GM19351 (cell line): ENCODE measurements at regions not wholly inside any gene's neighbourhood (a gene's known extent, or its start where the extent isn't known, plus 50 kb on each side); places are given as distances from the start of the nearest gene placed in this dataset.

Source experiments
- ATAC-seq: cut with Tn5 transposase; IDR thresholded peaks from one replicate; pipeline ENCODE4 v1.9.1; 2021; ENCODE audit warnings: mild to moderate bottlenecking, moderate library complexity; ENCODE audit not compliant: unreplicated experiment

GRCh38 chr22:48739348-48740085, 1088.2 kb downstream of the BRD1 start:
- no peak for ATAC-seq

- ATAC-seq = no peak
Measured at GRCh38 chr22:48738204-48738980, 1089.3 kb downstream of the BRD1 start.

GRCh38 chr22:48737461-48738203, 1090.0 kb downstream of the BRD1 start:
- no peak for ATAC-seq

- ATAC-seq = no peak
Measured at GRCh38 chr22:48736593-48737460, 1090.8 kb downstream of the BRD1 start.

- ATAC-seq = no peak
Measured at GRCh38 chr22:48734961-48735360, 1092.7 kb downstream of the BRD1 start.

- ATAC-seq = no peak
Measured at GRCh38 chr22:48734359-48734758, 1093.3 kb downstream of the BRD1 start.

- no peak for ATAC-seq
Measured at GRCh38 chr22:48729499-48730171, 1098.0 kb downstream of the BRD1 start.

- no peak for ATAC-seq
Measured at GRCh38 chr22:48727454-48728058, 1100.1 kb downstream of the BRD1 start.

- ATAC-seq = no peak
Measured at GRCh38 chr22:48724899-48725298, 1102.8 kb downstream of the BRD1 start.

GRCh38 chr22:48722661-48723060, 1105.0 kb downstream of the BRD1 start:
- ATAC-seq = no peak

- no peak for ATAC-seq
Measured at GRCh38 chr22:48721395-48721669, 1106.3 kb downstream of the BRD1 start.

GRCh38 chr22:48720662-48721394, 1106.8 kb downstream of the BRD1 start:
- no peak for ATAC-seq

GRCh38 chr22:48719978-48720661, 1107.6 kb downstream of the BRD1 start:
- ATAC-seq = no peak

- no peak for ATAC-seq
Measured at GRCh38 chr22:48718818-48719500, 1108.7 kb downstream of the BRD1 start.

- ATAC-seq = no peak
Measured at GRCh38 chr22:48717883-48718817, 1109.5 kb downstream of the BRD1 start.

- ATAC-seq = no peak
Measured at GRCh38 chr22:48717076-48717810, 1110.4 kb downstream of the BRD1 start.
